ENCODE measurements at regions not wholly inside any gene's neighbourhood (a gene's known extent, or its start where the extent isn't known, plus 50 kb on each side); places are given as distances from the start of the nearest gene placed in this dataset.

GRCh38 chr6:45758787-45759471, 256.7 kb downstream of the CLIC5 start:
- H3K36me3 ChIP-seq (ENCODE audit: insufficient read depth, low read length): no peaks in the 10 kb centered on the region
- no peak overlapping the region for H3K9ac ChIP-seq (ENCODE audit: low read depth, low read length)
- no peak overlapping the region for H3K4me2 ChIP-seq (ENCODE audit: low read length)
- H3K9me3 ChIP-seq (replicated peaks; ENCODE audit: low read length): peaks cover 3% of the 10 kb centered on the region
- peaks cover 6% of the 10 kb centered on the region for H3K27me3 ChIP-seq (ENCODE audit: control insufficient read depth, insufficient read depth, low read length)
- no peaks in the 10 kb centered on the region for H3K4me1 ChIP-seq (ENCODE audit: control insufficient read depth, insufficient read depth, low read length)
- H3K4me3 ChIP-seq (ENCODE audit: low read length): no peak overlapping the region

GRCh38 chr6:45757443-45758130, 258.1 kb downstream of the CLIC5 start:
- H3K9me3 ChIP-seq (replicated peaks; ENCODE audit: low read length): no peaks in the 10 kb centered on the region
- H3K27me3 ChIP-seq (ENCODE audit: control insufficient read depth, insufficient read depth, low read length): peaks cover 6% of the 10 kb centered on the region
- H3K36me3 ChIP-seq (ENCODE audit: insufficient read depth, low read length): no peaks in the 10 kb centered on the region
- H3K4me1 ChIP-seq (ENCODE audit: control insufficient read depth, insufficient read depth, low read length): no peaks in the 10 kb centered on the region
- H3K9ac ChIP-seq (ENCODE audit: low read depth, low read length): no peak overlapping the region
- no peak overlapping the region for H3K4me3 ChIP-seq (ENCODE audit: low read length)
- no peak overlapping the region for H3K4me2 ChIP-seq (ENCODE audit: low read length)

- Histone ChIP-seq H3K36me3 (ENCODE audit: insufficient read depth, low read length) (no peaks in the 10 kb centered on the region), H3K27me3 (ENCODE audit: control insufficient read depth, insufficient read depth, low read length) (peaks cover 14% of the 10 kb centered on the region), H3K9ac (ENCODE audit: low read depth, low read length) (no peak overlapping the region), H3K4me1 (ENCODE audit: control insufficient read depth, insufficient read depth, low read length) (no peaks in the 10 kb centered on the region), H3K4me2 (ENCODE audit: low read length) (no peak overlapping the region), H3K9me3 (replicated peaks; ENCODE audit: low read length) (no peaks in the 10 kb centered on the region), H3K4me3 (ENCODE audit: low read length) (no peak overlapping the region)
These were observed 259.1 kb downstream of the CLIC5 start for GRCh38 chr6:45756606-45757005.

GRCh38 chr6:45754432-45754831, 261.2 kb downstream of the CLIC5 start:
- Histone ChIP-seq H3K36me3 (ENCODE audit: insufficient read depth, low read length) (no peaks in the 10 kb centered on the region), H3K9me3 (replicated peaks; ENCODE audit: low read length) (no peaks in the 10 kb centered on the region), H3K4me2 (ENCODE audit: low read length) (no peak overlapping the region), H3K4me3 (ENCODE audit: low read length) (no peak overlapping the region), H3K9ac (ENCODE audit: low read depth, low read length) (no peak overlapping the region), H3K4me1 (ENCODE audit: control insufficient read depth, insufficient read depth, low read length) (no peaks in the 10 kb centered on the region), H3K27me3 (ENCODE audit: control insufficient read depth, insufficient read depth, low read length) (peaks cover 19% of the 10 kb centered on the region)

GRCh38 chr6:45746046-45746445, 269.6 kb downstream of the CLIC5 start:
- no peaks in the 10 kb centered on the region for H3K36me3 ChIP-seq (ENCODE audit: insufficient read depth, low read length)
- H3K4me3 ChIP-seq (ENCODE audit: low read length): no peak overlapping the region
- H3K9me3 ChIP-seq (replicated peaks; ENCODE audit: low read length): no peaks in the 10 kb centered on the region
- peaks cover 8% of the 10 kb centered on the region for H3K4me1 ChIP-seq (ENCODE audit: control insufficient read depth, insufficient read depth, low read length)
- H3K9ac ChIP-seq (ENCODE audit: low read depth, low read length): no peak overlapping the region
- H3K27me3 ChIP-seq (ENCODE audit: control insufficient read depth, insufficient read depth, low read length): peaks cover 6% of the 10 kb centered on the region
- H3K4me2 ChIP-seq (ENCODE audit: low read length): no peak overlapping the region

GRCh38 chr6:45743028-45743615, 272.5 kb downstream of the CLIC5 start:
- Histone ChIP-seq H3K4me2 (ENCODE audit: low read length) (no peak overlapping the region), H3K9ac (ENCODE audit: low read depth, low read length) (no peak overlapping the region)

GRCh38 chr6:45742591-45742990, 273.1 kb downstream of the CLIC5 start:
- Histone ChIP-seq H3K4me2 (ENCODE audit: low read length) (no peak overlapping the region), H3K4me3 (ENCODE audit: low read length) (no peak overlapping the region), H3K4me1 (ENCODE audit: control insufficient read depth, insufficient read depth, low read length) (peaks cover 8% of the 10 kb centered on the region), H3K36me3 (ENCODE audit: insufficient read depth, low read length) (no peaks in the 10 kb centered on the region), H3K9ac (ENCODE audit: low read depth, low read length) (no peak overlapping the region), H3K27me3 (ENCODE audit: control insufficient read depth, insufficient read depth, low read length) (no peaks in the 10 kb centered on the region), H3K9me3 (replicated peaks; ENCODE audit: low read length) (no peaks in the 10 kb centered on the region)

More at GRCh38 chr6:45743028-45743615, 272.5 kb downstream of the CLIC5 start:
- Histone ChIP-seq H3K4me1 (ENCODE audit: control insufficient read depth, insufficient read depth, low read length) (peaks cover 8% of the 10 kb centered on the region), H3K9me3 (replicated peaks; ENCODE audit: low read length) (no peaks in the 10 kb centered on the region), H3K4me3 (ENCODE audit: low read length) (no peak overlapping the region), H3K36me3 (ENCODE audit: insufficient read depth, low read length) (no peaks in the 10 kb centered on the region), H3K27me3 (ENCODE audit: control insufficient read depth, insufficient read depth, low read length) (no peaks in the 10 kb centered on the region)

GRCh38 chr6:45741437-45742171, 274.1 kb downstream of the CLIC5 start:
- no peak overlapping the region for H3K4me3 ChIP-seq (ENCODE audit: low read length)

GRCh38 chr6:45739058-45739457, 276.6 kb downstream of the CLIC5 start:
- H3K9ac ChIP-seq (ENCODE audit: low read depth, low read length): no peak overlapping the region
- H3K27me3 ChIP-seq (ENCODE audit: control insufficient read depth, insufficient read depth, low read length): peaks cover 9% of the 10 kb centered on the region
- no peak overlapping the region for H3K4me2 ChIP-seq (ENCODE audit: low read length)
- H3K4me3 ChIP-seq (ENCODE audit: low read length): no peak overlapping the region
- no peaks in the 10 kb centered on the region for H3K9me3 ChIP-seq (replicated peaks; ENCODE audit: low read length)
- H3K36me3 ChIP-seq (ENCODE audit: insufficient read depth, low read length): no peaks in the 10 kb centered on the region
- peaks cover 8% of the 10 kb centered on the region for H3K4me1 ChIP-seq (ENCODE audit: control insufficient read depth, insufficient read depth, low read length)

More at GRCh38 chr6:45741437-45742171, 274.1 kb downstream of the CLIC5 start:
- Histone ChIP-seq H3K4me1 (ENCODE audit: control insufficient read depth, insufficient read depth, low read length) (peaks cover 8% of the 10 kb centered on the region), H3K27me3 (ENCODE audit: control insufficient read depth, insufficient read depth, low read length) (no peaks in the 10 kb centered on the region), H3K36me3 (ENCODE audit: insufficient read depth, low read length) (no peaks in the 10 kb centered on the region), H3K9ac (ENCODE audit: low read depth, low read length) (no peak overlapping the region), H3K9me3 (replicated peaks; ENCODE audit: low read length) (no peaks in the 10 kb centered on the region), H3K4me2 (ENCODE audit: low read length) (peak overlapping the region; percentile 14)

- no peak overlapping the region for H3K4me2 ChIP-seq (ENCODE audit: low read length)
- H3K4me1 ChIP-seq (ENCODE audit: control insufficient read depth, insufficient read depth, low read length): peaks cover 8% of the 10 kb centered on the region
- H3K4me3 ChIP-seq (ENCODE audit: low read length): no peak overlapping the region
- no peaks in the 10 kb centered on the region for H3K36me3 ChIP-seq (ENCODE audit: insufficient read depth, low read length)
- no peaks in the 10 kb centered on the region for H3K9me3 ChIP-seq (replicated peaks; ENCODE audit: low read length)
- peaks cover 12% of the 10 kb centered on the region for H3K27me3 ChIP-seq (ENCODE audit: control insufficient read depth, insufficient read depth, low read length)
- no peak overlapping the region for H3K9ac ChIP-seq (ENCODE audit: low read depth, low read length)
These were observed 277.6 kb downstream of the CLIC5 start for GRCh38 chr6:45738057-45738455.

GRCh38 chr6:45737331-45738056, 278.2 kb downstream of the CLIC5 start:
- Histone ChIP-seq H3K4me2 (ENCODE audit: low read length) (no peak overlapping the region), H3K4me3 (ENCODE audit: low read length) (no peak overlapping the region), H3K9me3 (replicated peaks; ENCODE audit: low read length) (no peaks in the 10 kb centered on the region), H3K4me1 (ENCODE audit: control insufficient read depth, insufficient read depth, low read length) (peaks cover 8% of the 10 kb centered on the region), H3K36me3 (ENCODE audit: insufficient read depth, low read length) (no peaks in the 10 kb centered on the region), H3K9ac (ENCODE audit: low read depth, low read length) (no peak overlapping the region), H3K27me3 (ENCODE audit: control insufficient read depth, insufficient read depth, low read length) (peaks cover 12% of the 10 kb centered on the region)
